NCI-H2196 (cell line): ENCODE measurements at regions not wholly inside any gene's neighbourhood (a gene's known extent, or its start where the extent isn't known, plus 50 kb on each side); places are given as distances from the start of the nearest gene placed in this dataset.

Source experiments
- DNase-seq: peaks from one replicate; lab custom pipeline; 2025; ENCODE audit not compliant: unreplicated experiment; lab: John Stamatoyannopoulos, UW

- peak; percentile 40 for DNase-seq
These were observed 165.6 kb upstream of the LINGO1 start for GRCh38 chr15:77798151-77798835.

- peak; percentile 58 for DNase-seq
These were observed 164.6 kb upstream of the LINGO1 start for GRCh38 chr15:77797270-77797669.

- no peak for DNase-seq
These were observed 163.5 kb upstream of the LINGO1 start for GRCh38 chr15:77796046-77796729.

- no peak for DNase-seq
These were observed 162.7 kb upstream of the LINGO1 start for GRCh38 chr15:77795446-77795845.

- DNase-seq = no peak
These were observed 159.2 kb upstream of the LINGO1 start for GRCh38 chr15:77791941-77792340.

- DNase-seq = no peak
These were observed 157.8 kb upstream of the LINGO1 start for GRCh38 chr15:77790481-77790880.

GRCh38 chr15:77786956-77787355 is 154.2 kb upstream of the LINGO1 start:
- no peak for DNase-seq

- DNase-seq = no peak
These were observed 153.6 kb upstream of the LINGO1 start for GRCh38 chr15:77786181-77786890.

GRCh38 chr15:77784361-77785292 is 151.9 kb upstream of the LINGO1 start:
- no peak for DNase-seq

- no peak for DNase-seq
These were observed 150.9 kb upstream of the LINGO1 start for GRCh38 chr15:77783636-77784035.

GRCh38 chr15:77782691-77783090 is 150.0 kb upstream of the LINGO1 start:
- no peak for DNase-seq

GRCh38 chr15:77781946-77782240 is 149.2 kb upstream of the LINGO1 start:
- no peak for DNase-seq

- no peak for DNase-seq
These were observed 148.6 kb upstream of the LINGO1 start for GRCh38 chr15:77781151-77781945.

- no peak for DNase-seq
These were observed 146.1 kb upstream of the LINGO1 start for GRCh38 chr15:77778802-77779201.

- no peak for DNase-seq
These were observed 143.1 kb upstream of the LINGO1 start for GRCh38 chr15:77775837-77776236.

GRCh38 chr15:77775373-77775772 is 142.7 kb upstream of the LINGO1 start:
- DNase-seq = no peak

- DNase-seq = no peak
These were observed 141.6 kb upstream of the LINGO1 start for GRCh38 chr15:77774350-77774749.

- no peak for DNase-seq
These were observed 141.2 kb upstream of the LINGO1 start for GRCh38 chr15:77773903-77774302.

GRCh38 chr15:77772641-77773402 is 140.1 kb upstream of the LINGO1 start:
- no peak for DNase-seq

GRCh38 chr15:77771616-77772015 is 138.9 kb upstream of the LINGO1 start:
- no peak for DNase-seq
